ENCODE measurements at regions not wholly inside any gene's neighbourhood (a gene's known extent, or its start where the extent isn't known, plus 50 kb on each side); places are given as distances from the start of the nearest gene placed in this dataset.

- peak; percentile 58 for TF ChIP-seq CTCF (IDR thresholded peaks at IDR 0.05)
Measured at GRCh38 chr3:71930056-71930991, 145.4 kb upstream of the PROK2 start.

DNA sequence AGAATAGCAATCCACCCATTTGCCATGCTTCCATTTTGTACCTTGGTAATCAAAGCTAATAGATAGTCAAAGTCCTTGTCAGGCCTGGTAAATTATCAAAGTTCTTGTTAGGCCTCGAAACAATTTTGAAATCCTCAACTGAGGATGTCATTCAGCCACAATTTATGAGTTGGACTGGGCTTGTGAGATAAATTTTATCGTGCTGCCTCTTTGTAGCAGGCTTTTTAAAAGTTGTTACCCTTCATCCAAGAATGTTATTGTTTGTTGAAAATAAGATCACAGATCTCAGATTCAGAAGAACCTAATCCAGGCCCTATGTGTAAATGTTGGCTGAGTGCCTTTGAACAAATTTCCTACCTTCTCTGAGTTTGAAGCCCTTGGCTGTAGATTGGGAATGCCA is 143.3 kb upstream of the PROK2 start:
- no peak for TF ChIP-seq CTCF (IDR thresholded peaks at IDR 0.05)

- TF ChIP-seq CTCF (IDR thresholded peaks at IDR 0.05): no peak
Measured at GRCh38 chr3:71927505-71928066, 142.6 kb upstream of the PROK2 start.

DNA sequence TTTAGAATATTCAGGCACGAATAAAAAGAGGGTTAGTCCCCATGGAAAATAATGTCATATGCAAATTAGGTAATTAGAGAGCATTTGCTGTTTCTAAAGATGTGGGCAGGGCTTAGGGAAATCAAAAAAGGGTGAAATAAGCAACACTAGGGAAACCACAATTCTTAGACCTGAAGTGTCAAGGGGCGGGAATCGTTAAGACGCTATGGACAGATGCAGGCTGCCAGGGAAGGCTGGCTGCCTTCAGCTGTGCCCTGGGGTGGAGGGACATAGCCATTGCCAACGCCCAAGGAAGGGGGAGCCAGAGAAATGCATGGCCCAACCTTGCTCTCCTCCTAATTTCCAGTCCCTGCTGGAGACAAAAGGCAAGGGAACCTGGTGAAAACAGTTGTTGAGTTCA is 141.7 kb upstream of the PROK2 start:
- no peak for TF ChIP-seq CTCF (IDR thresholded peaks at IDR 0.05)

- peak; percentile 83 for TF ChIP-seq CTCF (IDR thresholded peaks at IDR 0.05)
Measured at GRCh38 chr3:71926262-71926600, 141.3 kb upstream of the PROK2 start.

DNA sequence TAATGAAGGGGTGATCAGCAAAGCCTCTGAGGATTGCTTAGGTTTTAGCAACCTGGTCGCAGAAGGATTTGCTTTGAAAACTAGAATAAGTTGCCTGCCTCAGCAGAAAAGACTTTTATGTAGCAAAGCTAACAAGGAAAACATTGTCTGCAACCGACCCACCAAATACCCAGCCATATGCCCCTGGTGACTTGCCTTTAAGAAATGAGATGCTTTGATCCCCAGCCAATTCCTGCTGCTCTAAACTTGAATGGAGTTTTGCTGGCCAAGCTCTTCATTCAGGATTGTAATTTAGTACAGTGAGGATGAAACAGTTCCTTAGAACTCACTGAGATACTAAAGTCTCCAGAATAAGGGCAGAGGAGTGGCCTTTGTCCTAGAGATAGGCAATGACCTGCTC is 139.8 kb upstream of the PROK2 start:
- no peak for TF ChIP-seq CTCF (IDR thresholded peaks at IDR 0.05)

DNA sequence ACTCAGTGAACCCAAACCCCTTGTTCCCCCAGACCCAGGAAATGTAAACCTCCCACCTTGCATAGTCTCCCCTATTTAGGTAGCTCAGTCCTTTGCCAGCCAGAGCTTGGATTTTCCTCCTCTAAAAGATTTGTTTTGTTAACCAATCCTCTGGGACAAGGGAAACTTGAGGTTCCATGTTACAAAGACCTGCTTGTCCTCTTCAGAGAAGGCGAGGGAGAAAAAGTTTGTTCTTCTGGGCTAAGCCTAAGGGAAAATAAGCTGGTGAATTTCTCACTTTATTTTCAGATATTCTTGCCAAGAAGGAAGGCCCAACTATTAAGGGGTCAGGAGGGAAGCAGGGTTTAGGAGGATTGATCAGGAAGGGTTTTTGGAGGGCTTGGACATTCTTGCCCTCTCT is 136.1 kb upstream of the PROK2 start:
- TF ChIP-seq CTCF (IDR thresholded peaks at IDR 0.05): no peak
